22Rv1 (cell line): ENCODE measurements at regions not wholly inside any gene's neighbourhood (a gene's known extent, or its start where the extent isn't known, plus 50 kb on each side); places are given as distances from the start of the nearest gene placed in this dataset.

Source experiments
- H3K27ac ChIP-seq: fragments of 450-650 bp; 2 replicates; pipeline ENCODE4 v1.5.1; 2017
- CTCF ChIP-seq: fragments of 450-650 bp; IDR thresholded peaks from 2 replicates; pipeline ENCODE4 v1.5.1; 2017; ENCODE audit warnings: mild to moderate bottlenecking
- ZFX ChIP-seq: fragments of 450-650 bp; IDR thresholded peaks from 2 replicates; pipeline ENCODE4 v1.6.1; 2017; ENCODE audit warnings: antibody characterized with exemption, borderline replicate concordance

DNA sequence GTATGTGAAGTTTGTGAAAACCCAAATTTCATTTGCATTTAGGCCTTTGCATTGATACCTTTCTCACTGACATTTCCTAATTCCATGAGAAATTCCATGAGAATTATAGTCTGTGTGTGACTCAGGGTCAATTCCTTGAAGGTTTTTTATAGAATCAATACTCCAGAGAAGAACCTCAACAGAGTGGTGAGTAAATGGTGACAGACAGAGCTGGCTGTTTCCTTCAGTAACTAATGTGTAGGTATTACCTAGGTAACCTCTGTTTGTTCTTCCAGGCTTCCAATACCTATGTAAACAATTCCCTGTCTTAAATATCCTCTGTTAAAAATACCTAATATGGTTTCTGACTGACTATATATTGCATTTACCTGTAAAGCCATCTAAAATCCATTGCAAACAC is 117.0 kb downstream of the TTC8 start:
- no peak overlapping the region for H3K27ac ChIP-seq
- TF ChIP-seq CTCF = no peak
- no peak for TF ChIP-seq ZFX

DNA sequence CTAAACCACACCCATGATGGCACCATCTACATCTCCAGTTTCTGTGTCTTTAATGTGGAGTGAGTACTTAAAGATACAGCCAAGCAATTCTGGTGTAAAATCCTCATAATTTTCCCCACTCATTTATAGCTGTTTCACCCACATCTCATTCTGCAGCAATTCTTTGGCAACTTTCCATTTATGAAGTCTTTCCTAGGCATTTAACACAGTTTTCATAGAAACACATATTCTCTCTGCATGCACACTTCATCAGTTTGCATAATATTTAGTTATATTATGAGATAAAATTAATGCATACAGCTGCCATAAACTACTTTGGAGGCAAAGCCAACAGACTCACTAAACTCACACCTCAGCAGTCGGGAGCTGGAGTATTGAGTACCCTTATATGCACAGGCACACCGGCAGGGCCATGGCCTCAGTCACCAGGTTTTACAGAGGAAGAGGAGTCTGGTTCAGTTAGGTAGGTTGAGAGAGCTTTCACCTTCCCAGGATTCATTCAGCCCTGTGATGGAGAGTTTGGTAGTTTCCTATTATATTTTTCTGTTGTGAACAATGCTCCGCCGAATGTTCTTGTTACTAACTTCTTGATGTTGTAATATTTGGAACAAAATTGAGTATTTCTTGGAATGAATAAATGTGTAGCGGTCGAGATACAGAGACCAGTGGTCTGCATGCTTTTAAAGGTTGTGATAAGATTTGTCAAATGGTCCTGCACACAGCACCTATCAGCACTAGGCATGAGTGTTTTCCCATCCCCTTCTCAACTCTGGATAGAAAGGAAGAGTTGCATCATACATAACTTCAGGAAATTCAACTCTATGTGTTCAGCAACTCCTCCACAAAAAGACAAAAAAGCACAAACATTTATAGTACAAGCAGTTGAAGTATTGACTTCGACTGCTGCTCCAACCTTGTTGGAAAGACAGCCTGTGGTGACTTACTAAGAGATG is 123.5 kb downstream of the TTC8 start:
- H3K27ac ChIP-seq = no peak overlapping the region
- TF ChIP-seq CTCF = no peak
- no peak for TF ChIP-seq ZFX

GRCh38 chr14:88950069-88950468 is 125.6 kb downstream of the TTC8 start:
- H3K27ac ChIP-seq = no peak overlapping the region

DNA sequence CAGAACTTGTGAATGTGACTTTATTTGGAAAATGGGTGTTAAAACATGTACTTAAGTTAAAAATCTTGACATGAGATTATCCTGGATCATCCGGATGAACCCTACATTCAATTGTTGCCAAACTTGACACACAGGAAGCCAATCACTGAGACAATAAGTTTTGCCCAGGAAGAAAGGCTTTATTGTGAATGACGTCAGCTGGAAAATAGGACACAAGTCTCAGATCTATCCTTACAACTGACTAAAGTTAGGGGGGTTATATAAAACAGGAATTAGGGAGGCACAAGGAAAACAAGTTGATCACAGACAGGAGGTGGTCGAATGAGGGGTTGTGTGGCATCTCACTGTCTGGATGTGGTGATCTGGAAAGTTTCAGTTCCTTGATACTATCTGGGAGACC is 126.9 kb downstream of the TTC8 start:
- TF ChIP-seq CTCF (no peak), ZFX (no peak)

More at GRCh38 chr14:88950069-88950468, 125.6 kb downstream of the TTC8 start:
- TF ChIP-seq ZFX (no peak), CTCF (no peak)

DNA sequence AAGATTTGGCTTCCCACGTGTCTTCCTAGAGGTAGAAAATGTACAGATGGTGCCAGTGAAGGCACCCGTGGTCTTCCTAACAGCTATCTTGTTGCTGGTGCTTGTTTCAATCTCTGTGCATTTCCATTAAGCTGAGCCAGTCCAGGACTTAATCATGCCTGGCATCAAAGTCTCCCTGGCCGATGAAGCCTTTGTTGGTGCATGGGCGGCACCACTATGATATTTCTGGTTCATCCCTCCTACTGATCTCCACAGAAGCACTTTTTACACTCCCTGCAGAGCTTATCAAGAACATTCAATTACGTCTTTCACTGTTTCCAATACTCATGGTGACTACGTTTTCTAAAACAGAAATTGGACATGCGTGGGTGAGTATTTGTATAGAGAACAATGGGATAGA is 128.4 kb downstream of the TTC8 start:
- TF ChIP-seq ZFX (no peak), CTCF (no peak)

More for the DNA sequence above, 126.9 kb downstream of the TTC8 start:
- H3K27ac ChIP-seq = no peak overlapping the region

DNA sequence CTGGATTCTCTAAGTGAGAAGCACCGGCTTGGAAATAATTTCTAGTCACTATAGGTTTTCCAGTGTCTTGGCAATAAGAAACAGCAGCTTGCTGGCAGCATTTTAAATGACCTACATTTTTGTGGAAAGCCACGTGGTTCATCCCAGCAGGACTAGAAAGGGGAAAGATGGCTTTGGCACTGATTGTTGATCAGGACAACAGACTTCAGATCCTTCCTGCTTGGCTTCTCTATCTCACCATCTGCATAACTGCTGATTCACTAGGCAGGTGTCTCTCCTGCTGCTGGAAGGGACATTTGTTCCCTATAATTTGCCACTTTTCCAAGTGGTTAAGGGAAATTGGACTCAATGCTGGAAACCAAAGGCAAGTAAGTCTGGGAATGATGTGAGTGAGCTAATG is 131.0 kb downstream of the TTC8 start:
- TF ChIP-seq CTCF = no peak
- TF ChIP-seq ZFX = no peak
- no peak overlapping the region for H3K27ac ChIP-seq

More for the DNA sequence above, 128.4 kb downstream of the TTC8 start:
- no peak overlapping the region for H3K27ac ChIP-seq

GRCh38 chr14:88960496-88960895 is 136.0 kb downstream of the TTC8 start:
- no peak for TF ChIP-seq CTCF

More at GRCh38 chr14:88960496-88960895, 136.0 kb downstream of the TTC8 start:
- no peak overlapping the region for H3K27ac ChIP-seq
